NCI-H146 (cell line): ENCODE measurements at regions not wholly inside any gene's neighbourhood (a gene's known extent, or its start where the extent isn't known, plus 50 kb on each side); places are given as distances from the start of the nearest gene placed in this dataset.
A peak's percentile ranks its signal among the peaks of the same experiment; 100 is the strongest.

ENCODE experiments used
- DNase-seq: peaks from one replicate; lab custom pipeline; 2025; lab: John Stamatoyannopoulos, UW

GRCh38 chr14:29459969-29460560 lies 467.6 kb downstream of the PRKD1 start:
- DNase-seq: no peak

- DNase-seq: peak; percentile 45
Measured at GRCh38 chr14:29461101-29461500, 466.5 kb downstream of the PRKD1 start.

- DNase-seq: peak; percentile 45
Measured at GRCh38 chr14:29461506-29461905, 466.1 kb downstream of the PRKD1 start.

GRCh38 chr14:29462321-29462720 lies 465.3 kb downstream of the PRKD1 start:
- peak; percentile 96 for DNase-seq

- DNase-seq: peak; percentile 75
Measured at GRCh38 chr14:29462772-29463171, 464.9 kb downstream of the PRKD1 start.

GRCh38 chr14:29463727-29464395 lies 463.8 kb downstream of the PRKD1 start:
- peak; percentile 76 for DNase-seq

- DNase-seq: peak; percentile 14
Measured at GRCh38 chr14:29465095-29465494, 462.6 kb downstream of the PRKD1 start.

- no peak for DNase-seq
Measured at GRCh38 chr14:29475641-29476040, 452.0 kb downstream of the PRKD1 start.

GRCh38 chr14:29486132-29486531 lies 441.5 kb downstream of the PRKD1 start:
- no peak for DNase-seq

- no peak for DNase-seq
Measured at GRCh38 chr14:29489911-29490425, 437.7 kb downstream of the PRKD1 start.

GRCh38 chr14:29493849-29494248 lies 433.8 kb downstream of the PRKD1 start:
- DNase-seq: no peak

GRCh38 chr14:29494312-29494711 lies 433.3 kb downstream of the PRKD1 start:
- no peak for DNase-seq

- no peak for DNase-seq
Measured at GRCh38 chr14:29503903-29504302, 423.7 kb downstream of the PRKD1 start.

GRCh38 chr14:29518335-29518734 lies 409.3 kb downstream of the PRKD1 start:
- peak; percentile 40 for DNase-seq

- DNase-seq: peak; percentile 38
Measured at GRCh38 chr14:29521526-29522137, 406.0 kb downstream of the PRKD1 start.
